DOHH2 (cell line): ENCODE measurements at regions not wholly inside any gene's neighbourhood (a gene's known extent, or its start where the extent isn't known, plus 50 kb on each side); places are given as distances from the start of the nearest gene placed in this dataset.

Experiments
- H3F3A ChIP-seq: fragments of 200-600 bp; sonication (generic), shearing (Covaris generic); 2 replicates; pipeline ENCODE4 v1.6.0; 2016; ENCODE audit warnings: antibody characterized with exemption, mild to moderate bottlenecking; ENCODE audit not compliant: control insufficient read depth, insufficient read depth
- H3K27ac ChIP-seq: fragments of 200-600 bp; sonication (generic); 2 replicates; pipeline ENCODE4 v1.5.1; 2014; ENCODE audit warnings: low read depth, mild to moderate bottlenecking, low read length, moderate library complexity
- H3K27me3 ChIP-seq: fragments of 200-600 bp; sonication (generic); 2 replicates; pipeline ENCODE4 v1.6.1; 2014; ENCODE audit warnings: mild to moderate bottlenecking, low read length, mixed read lengths; ENCODE audit not compliant: control insufficient read depth
- H3K36me3 ChIP-seq: fragments of 200-600 bp; sonication (generic); 2 replicates; pipeline ENCODE4 v1.6.1; 2014; ENCODE audit warnings: mild to moderate bottlenecking, low read length, moderate library complexity, mixed read lengths; ENCODE audit not compliant: control insufficient read depth
- H3K4me1 ChIP-seq: fragments of 200-600 bp; sonication (generic); 2 replicates; pipeline ENCODE4 v1.6.1; 2014; ENCODE audit warnings: mild to moderate bottlenecking, low read length, mixed read lengths; ENCODE audit not compliant: control insufficient read depth
- H3K4me2 ChIP-seq: fragments of 200-600 bp; sonication (generic); 2 replicates; pipeline ENCODE4 v1.6.0; 2014; ENCODE audit warnings: mild to moderate bottlenecking, low read length, moderate library complexity
- H3K4me3 ChIP-seq: fragments of 200-600 bp; sonication (generic); 2 replicates; pipeline ENCODE4 v1.5.1; 2014; ENCODE audit warnings: mild to moderate bottlenecking, low read length, mixed read lengths
- H3K79me2 ChIP-seq: fragments of 200-600 bp; sonication (generic); 2 replicates; pipeline ENCODE4 v1.6.1; 2014; ENCODE audit warnings: mild to moderate bottlenecking, low read length, mixed read lengths; ENCODE audit not compliant: control insufficient read depth
- H3K9me2 ChIP-seq: fragments of 200-600 bp; sonication (generic); replicated peaks from 2 replicates; pipeline ENCODE4 v1.6.1; 2014; ENCODE audit warnings: mild to moderate bottlenecking, low read length, mixed read lengths; ENCODE audit not compliant: control insufficient read depth
- H3K9me3 ChIP-seq: fragments of 200-600 bp; sonication (generic); 2 replicates; pipeline ENCODE4 v1.6.1; 2014; ENCODE audit warnings: antibody characterized with exemption, low read length, mixed read lengths; ENCODE audit not compliant: control insufficient read depth, insufficient read depth
- H4K20me1 ChIP-seq: fragments of 200-600 bp; sonication (generic); 2 replicates; pipeline ENCODE4 v1.6.0; 2014; ENCODE audit warnings: low read depth, mild to moderate bottlenecking, antibody characterized with exemption, low read length, moderate library complexity; ENCODE audit not compliant: control insufficient read depth, insufficient read depth
- EZH2phosphoT487 ChIP-seq: fragments of 200-600 bp; sonication (generic); IDR thresholded peaks from 2 replicates; pipeline ENCODE4 v1.6.1; 2017; ENCODE audit warnings: borderline replicate concordance, mild to moderate bottlenecking, antibody characterized with exemption, low read length, moderate library complexity, mixed read lengths
- TF ChIP-seq, protein P1 (sequence below): fragments of 200-600 bp; sonication (generic); IDR thresholded peaks from one replicate; pipeline ENCODE4 v1.5.1; 2014; ENCODE audit warnings: antibody characterized with exemption, mild to moderate bottlenecking, low read depth, low read length; ENCODE audit not compliant: poor library complexity, severe bottlenecking

GRCh38 chr6:82437701-82438100 is 74.1 kb downstream of the TPBG start:
- Histone ChIP-seq H3K9me3 (no peaks in the 10 kb centered on the region), H3K4me1 (no peaks in the 10 kb centered on the region), H3K27me3 (no peaks in the 10 kb centered on the region), H3K4me3 (no peak overlapping the region), H3K27ac (no peak overlapping the region), H3K4me2 (no peak overlapping the region), H3F3A (no peaks in the 10 kb centered on the region), H4K20me1 (no peaks in the 10 kb centered on the region), H3K9me2 (no peaks in the 10 kb centered on the region), H3K79me2 (no peaks in the 10 kb centered on the region), H3K36me3 (no peaks in the 10 kb centered on the region)
- TF ChIP-seq, protein P1, sequence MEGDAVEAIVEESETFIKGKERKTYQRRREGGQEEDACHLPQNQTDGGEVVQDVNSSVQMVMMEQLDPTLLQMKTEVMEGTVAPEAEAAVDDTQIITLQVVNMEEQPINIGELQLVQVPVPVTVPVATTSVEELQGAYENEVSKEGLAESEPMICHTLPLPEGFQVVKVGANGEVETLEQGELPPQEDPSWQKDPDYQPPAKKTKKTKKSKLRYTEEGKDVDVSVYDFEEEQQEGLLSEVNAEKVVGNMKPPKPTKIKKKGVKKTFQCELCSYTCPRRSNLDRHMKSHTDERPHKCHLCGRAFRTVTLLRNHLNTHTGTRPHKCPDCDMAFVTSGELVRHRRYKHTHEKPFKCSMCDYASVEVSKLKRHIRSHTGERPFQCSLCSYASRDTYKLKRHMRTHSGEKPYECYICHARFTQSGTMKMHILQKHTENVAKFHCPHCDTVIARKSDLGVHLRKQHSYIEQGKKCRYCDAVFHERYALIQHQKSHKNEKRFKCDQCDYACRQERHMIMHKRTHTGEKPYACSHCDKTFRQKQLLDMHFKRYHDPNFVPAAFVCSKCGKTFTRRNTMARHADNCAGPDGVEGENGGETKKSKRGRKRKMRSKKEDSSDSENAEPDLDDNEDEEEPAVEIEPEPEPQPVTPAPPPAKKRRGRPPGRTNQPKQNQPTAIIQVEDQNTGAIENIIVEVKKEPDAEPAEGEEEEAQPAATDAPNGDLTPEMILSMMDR = no peak
- no peak for TF ChIP-seq EZH2phosphoT487

DNA sequence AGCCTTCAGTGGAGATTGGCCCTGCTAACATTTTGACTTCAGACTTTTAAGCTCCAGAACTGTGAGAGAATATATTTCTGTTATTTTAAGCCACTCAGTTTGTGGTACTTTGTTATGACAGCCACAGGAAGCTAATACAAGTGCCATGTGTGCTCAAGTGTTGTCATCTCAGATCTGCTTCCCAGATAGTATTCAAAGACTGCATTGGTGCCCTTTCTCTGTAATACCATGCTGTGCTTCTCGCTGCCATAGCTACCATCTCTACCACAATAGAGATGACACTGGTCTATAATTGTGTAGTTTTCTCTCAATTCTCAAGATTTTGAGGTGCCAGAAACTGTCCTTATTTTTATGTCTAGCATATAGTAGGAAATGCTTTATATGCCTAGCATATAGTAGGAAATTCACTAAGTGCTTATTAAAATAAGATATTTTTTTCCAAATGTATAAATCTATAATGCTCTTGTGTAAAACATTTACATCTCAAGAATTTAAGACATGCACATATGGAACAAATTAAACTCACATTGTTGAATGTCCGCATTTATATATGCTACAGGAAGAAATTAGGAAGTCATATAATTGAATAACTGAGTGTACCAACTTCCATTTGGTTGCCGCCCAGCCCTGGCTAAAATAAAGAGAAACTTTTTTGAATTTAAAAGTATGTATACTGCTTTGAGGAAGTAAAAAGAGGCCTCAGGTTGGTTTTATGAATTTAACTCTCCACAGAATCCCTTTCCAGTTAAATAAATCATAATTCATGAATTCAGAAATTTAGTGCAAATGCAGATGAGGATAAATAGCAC is 77.6 kb downstream of the TPBG start:
- no peaks in the 10 kb centered on the region for H3K4me1 ChIP-seq
- no peaks in the 10 kb centered on the region for H4K20me1 ChIP-seq
- H3K27me3 ChIP-seq = no peaks in the 10 kb centered on the region
- no peak for TF ChIP-seq EZH2phosphoT487
- TF ChIP-seq, protein P1 = no peak
- no peak overlapping the region for H3K27ac ChIP-seq
- no peaks in the 10 kb centered on the region for H3K79me2 ChIP-seq
- no peaks in the 10 kb centered on the region for H3F3A ChIP-seq
- no peaks in the 10 kb centered on the region for H3K9me3 ChIP-seq
- H3K9me2 ChIP-seq = no peaks in the 10 kb centered on the region
- no peak overlapping the region for H3K4me3 ChIP-seq
- H3K4me2 ChIP-seq = no peak overlapping the region
- no peaks in the 10 kb centered on the region for H3K36me3 ChIP-seq

DNA sequence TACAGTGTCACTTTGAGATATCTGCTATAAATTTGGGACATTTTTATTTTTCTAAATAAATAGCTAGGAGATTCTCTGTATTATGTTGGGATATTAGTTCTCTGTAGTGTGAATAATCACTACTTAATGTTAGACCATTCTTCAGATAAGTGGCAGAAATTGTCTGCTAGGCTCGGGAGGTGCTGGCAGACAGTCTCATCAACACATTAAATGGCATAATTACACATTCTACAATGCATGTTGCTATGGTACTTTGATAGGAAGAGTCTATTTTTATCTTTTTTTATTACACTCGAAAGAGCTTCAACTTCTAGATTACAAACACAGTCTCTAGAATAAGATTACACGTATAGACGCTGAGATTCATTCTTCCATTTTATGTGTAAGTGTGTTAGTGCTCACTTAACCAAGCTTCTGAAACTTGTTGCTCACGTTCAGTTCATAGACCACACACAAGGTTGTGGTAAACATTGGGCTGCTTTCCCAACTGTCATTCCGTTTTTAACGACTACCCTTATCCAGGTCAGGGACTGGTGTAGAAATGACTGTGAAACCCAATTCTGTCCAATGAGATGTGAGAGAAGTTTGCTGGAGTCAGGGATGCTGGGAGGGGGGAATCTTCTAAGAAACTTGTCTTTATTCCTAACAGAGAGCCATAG is 78.6 kb downstream of the TPBG start:
- no peaks in the 10 kb centered on the region for H3K36me3 ChIP-seq
- no peaks in the 10 kb centered on the region for H3F3A ChIP-seq
- no peak for TF ChIP-seq EZH2phosphoT487
- TF ChIP-seq, protein P1 = no peak
- H3K4me3 ChIP-seq = no peak overlapping the region
- H3K9me2 ChIP-seq = no peaks in the 10 kb centered on the region
- no peaks in the 10 kb centered on the region for H3K9me3 ChIP-seq
- no peak overlapping the region for H3K27ac ChIP-seq
- no peaks in the 10 kb centered on the region for H3K27me3 ChIP-seq
- no peaks in the 10 kb centered on the region for H3K4me1 ChIP-seq
- H4K20me1 ChIP-seq = no peaks in the 10 kb centered on the region
- no peak overlapping the region for H3K4me2 ChIP-seq
- H3K79me2 ChIP-seq = no peaks in the 10 kb centered on the region
